ENCODE measurements at regions not wholly inside any gene's neighbourhood (a gene's known extent, or its start where the extent isn't known, plus 50 kb on each side); places are given as distances from the start of the nearest gene placed in this dataset.

DNA sequence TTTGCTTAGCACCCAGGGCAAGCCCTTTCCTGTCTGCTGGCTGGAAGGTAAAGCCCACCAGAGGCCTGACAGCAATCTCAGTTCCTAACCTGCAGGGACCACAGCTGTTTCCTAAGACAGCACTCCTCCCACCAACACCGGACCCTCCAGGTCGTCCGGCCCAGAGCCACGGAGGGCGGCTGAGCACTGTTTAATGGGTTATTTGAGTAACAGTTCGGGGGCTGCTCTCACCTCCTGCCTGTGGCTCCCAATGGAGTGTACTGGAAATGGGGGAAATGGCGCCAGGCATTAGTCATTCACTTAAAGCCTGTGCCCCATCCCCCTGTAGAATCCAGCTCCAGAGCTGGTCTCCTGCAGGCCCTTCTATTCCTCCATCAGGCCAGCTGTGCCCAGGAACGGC lies 81.6 kb upstream of the ADRA2C start:
- TF ChIP-seq, protein P1, sequence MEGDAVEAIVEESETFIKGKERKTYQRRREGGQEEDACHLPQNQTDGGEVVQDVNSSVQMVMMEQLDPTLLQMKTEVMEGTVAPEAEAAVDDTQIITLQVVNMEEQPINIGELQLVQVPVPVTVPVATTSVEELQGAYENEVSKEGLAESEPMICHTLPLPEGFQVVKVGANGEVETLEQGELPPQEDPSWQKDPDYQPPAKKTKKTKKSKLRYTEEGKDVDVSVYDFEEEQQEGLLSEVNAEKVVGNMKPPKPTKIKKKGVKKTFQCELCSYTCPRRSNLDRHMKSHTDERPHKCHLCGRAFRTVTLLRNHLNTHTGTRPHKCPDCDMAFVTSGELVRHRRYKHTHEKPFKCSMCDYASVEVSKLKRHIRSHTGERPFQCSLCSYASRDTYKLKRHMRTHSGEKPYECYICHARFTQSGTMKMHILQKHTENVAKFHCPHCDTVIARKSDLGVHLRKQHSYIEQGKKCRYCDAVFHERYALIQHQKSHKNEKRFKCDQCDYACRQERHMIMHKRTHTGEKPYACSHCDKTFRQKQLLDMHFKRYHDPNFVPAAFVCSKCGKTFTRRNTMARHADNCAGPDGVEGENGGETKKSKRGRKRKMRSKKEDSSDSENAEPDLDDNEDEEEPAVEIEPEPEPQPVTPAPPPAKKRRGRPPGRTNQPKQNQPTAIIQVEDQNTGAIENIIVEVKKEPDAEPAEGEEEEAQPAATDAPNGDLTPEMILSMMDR (IDR thresholded peaks at IDR 0.05; ENCODE audit: control extremely low read depth, extremely low read depth, low read depth, missing control alignments) = no peak
- DNase-seq (ENCODE audit: extremely low spot score) = no peak
- ChIA-PET CTCF (interaction anchor here (1.2 kb wide), 1 partner anchor 12 kb away, joined by 3 read pairs; no protein-coding TSS in a partner anchor), POLR2A (no interaction called here)

DNA sequence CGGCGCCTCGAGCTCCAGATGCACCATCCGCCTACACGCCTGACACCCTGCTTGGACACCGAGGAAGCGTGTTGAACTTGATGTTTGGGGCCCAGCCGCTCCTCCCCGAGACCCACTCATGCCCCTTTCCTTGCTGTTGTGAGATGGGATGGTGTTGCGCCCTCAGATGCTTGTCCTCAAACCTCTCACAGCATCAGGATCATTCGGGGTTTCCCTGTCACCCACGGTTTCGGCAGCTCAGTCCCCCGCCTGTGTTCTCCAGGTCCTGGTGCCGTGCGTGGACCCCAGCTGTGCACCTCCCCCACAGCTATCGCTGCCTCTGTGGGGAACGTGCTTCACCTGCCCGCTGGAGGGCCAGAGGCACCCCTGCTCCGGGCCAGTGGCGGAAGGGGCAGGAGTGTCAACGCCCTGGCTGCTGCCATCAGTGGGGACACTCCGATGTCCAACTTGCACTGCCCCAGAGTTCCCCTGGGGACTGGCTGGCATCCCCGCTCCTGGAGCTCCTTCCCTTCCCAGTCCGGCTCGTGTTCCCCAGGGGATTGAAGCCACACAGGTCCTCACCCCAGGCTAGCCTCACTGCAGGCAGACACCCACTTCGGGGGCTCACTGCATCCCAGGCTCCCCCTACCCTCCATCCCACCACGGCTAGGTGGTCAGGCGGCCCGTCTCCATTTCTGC lies 82.3 kb upstream of the ADRA2C start:
- POLR2A ChIA-PET = no interaction called here
- TF ChIP-seq, protein P1 (IDR thresholded peaks at IDR 0.05; ENCODE audit: control extremely low read depth, extremely low read depth, low read depth, missing control alignments) = no peak
- CTCF ChIA-PET = interaction anchor here (1.2 kb wide), 1 partner anchor 12 kb away, joined by 3 read pairs; no protein-coding TSS in a partner anchor
- DNase-seq (ENCODE audit: extremely low spot score) = no peak

DNA sequence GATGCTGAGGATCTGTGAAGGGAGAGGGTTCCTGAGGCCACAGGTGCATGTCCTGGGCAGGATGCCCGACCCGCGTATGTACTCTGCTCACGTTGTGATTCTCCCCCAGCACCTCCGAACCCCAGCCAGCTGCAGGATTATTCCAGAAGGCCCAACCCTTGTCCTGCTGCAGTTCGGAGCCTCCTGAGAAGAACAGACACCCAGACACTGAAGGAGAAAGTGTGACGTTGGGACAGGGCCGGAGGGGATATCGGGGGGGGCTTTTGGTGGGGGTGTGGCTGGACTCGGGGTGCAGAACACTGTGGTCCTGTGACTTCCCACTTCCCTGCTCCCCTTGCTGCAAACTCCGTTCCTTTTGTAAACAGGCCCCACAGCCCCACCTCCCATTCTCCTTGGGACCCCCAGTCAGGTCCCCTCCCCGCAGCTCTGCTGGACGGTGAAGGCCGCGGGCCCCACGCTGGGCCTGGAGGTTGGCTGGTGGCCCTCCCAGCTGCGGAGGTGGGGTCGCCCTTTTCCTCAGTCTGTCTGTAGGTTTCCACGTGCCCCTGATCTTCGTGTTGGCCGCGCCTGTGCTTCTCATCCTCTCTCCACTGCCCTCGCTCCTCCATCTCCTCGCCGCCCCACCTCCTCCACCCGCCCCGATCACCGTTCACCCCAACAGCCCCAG lies 83.0 kb upstream of the ADRA2C start:
- ChIA-PET CTCF (interaction anchor here (1.2 kb wide), 1 partner anchor 13 kb away, joined by 3 read pairs; no protein-coding TSS in a partner anchor), POLR2A (no interaction called here)
- TF ChIP-seq, protein P1 (IDR thresholded peaks at IDR 0.05; ENCODE audit: control extremely low read depth, extremely low read depth, low read depth, missing control alignments) = no peak
- DNase-seq (ENCODE audit: extremely low spot score) = no peak

DNA sequence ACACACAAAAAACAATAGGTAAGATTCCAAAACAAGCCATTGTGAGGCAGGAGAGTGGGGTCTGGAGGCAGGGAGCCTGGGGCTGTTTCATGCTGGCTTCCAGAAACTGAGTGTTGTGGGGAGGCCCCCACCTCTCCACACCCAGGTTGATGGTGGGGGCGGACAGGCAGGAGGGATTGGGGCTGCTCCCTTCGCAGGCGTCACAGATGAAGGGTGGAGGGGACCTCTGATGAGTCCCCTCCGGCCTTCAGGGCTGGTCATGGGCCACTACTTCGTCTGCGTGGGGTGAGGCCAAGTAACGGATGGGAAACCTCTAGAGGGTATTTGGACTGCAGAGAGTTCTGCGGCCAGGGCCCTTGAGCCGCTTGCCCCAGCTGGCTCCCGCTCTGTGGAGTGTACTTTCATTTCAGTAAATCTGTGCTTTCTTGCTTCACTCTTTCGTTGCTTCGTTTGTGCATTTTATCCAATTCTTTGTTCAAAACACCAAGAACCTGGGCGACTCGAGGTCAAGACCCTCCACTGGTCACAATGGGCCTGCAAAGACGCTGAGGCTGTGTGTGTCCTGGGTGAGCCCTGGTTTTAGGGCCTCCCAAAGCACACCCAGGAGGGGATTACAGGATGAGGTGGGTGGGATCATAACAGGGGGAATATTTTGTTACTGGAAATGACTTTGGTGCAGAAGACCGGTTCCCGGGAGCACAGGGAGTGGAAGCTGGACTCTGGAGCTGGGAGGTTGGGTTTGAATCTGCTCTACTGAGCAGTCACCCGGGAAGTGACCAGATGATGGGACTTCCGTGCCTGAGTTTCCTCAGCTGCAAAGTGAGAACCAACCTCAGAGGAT lies 83.7 kb upstream of the ADRA2C start:
- POLR2A ChIA-PET = no interaction called here
- TF ChIP-seq, protein P1 (IDR thresholded peaks at IDR 0.05; ENCODE audit: control extremely low read depth, extremely low read depth, low read depth, missing control alignments) = no peak
- CTCF ChIA-PET = no interaction called here
- no peak for DNase-seq (ENCODE audit: extremely low spot score)

DNA sequence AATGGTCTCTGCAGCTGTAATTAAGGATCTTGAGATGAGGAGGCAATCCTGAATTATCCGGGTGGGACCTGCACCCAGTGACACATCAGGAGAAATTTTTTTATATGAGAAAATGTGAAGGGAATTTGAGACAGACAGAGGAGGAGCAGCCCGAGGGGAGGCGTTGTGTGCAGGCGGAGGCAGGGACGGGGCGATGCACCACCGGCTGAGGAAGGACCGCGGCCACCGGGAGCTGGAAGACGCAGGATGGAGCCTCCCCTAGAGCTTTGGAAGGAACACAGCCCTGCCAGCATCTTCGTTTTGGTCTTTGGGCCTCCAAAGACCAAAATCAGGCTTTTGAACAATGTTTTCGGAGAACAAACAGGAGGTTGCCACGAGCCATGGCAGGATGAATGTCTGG lies 85.0 kb upstream of the ADRA2C start:
- CTCF ChIA-PET = no interaction called here

DNA sequence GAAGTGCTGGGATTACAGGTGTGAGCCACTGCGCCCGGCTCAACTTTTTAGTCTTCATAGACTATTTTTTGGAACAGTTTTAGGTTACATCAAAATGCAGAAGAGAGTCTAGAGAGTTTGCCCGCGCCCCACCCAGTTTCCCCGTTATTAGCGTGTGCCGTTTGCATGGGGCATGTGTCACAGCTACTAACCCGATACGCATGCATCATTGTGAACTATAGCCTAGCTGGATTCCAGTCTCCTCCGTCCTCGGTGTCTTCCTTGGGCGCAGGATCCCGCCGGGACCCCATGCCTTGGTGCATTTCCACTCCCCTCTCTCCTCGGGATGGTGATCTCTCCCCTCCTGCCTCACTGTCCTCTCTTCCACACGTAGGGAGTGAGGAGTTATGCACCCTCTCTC lies 85.5 kb upstream of the ADRA2C start:
- TF ChIP-seq, protein P1 (IDR thresholded peaks at IDR 0.05; ENCODE audit: control extremely low read depth, extremely low read depth, low read depth, missing control alignments) = no peak
- POLR2A ChIA-PET = no interaction called here
- CTCF ChIA-PET = no interaction called here

More for the DNA sequence above, 85.0 kb upstream of the ADRA2C start:
- DNase-seq (ENCODE audit: extremely low spot score) = no peak
- POLR2A ChIA-PET = no interaction called here
- TF ChIP-seq, protein P1 (IDR thresholded peaks at IDR 0.05; ENCODE audit: control extremely low read depth, extremely low read depth, low read depth, missing control alignments) = no peak

More for the DNA sequence above, 85.5 kb upstream of the ADRA2C start:
- no peak for DNase-seq (ENCODE audit: extremely low spot score)
